ENCODE measurements at regions not wholly inside any gene's neighbourhood (a gene's known extent, or its start where the extent isn't known, plus 50 kb on each side); places are given as distances from the start of the nearest gene placed in this dataset.

GRCh38 chr7:25350041-25350440 is 121.8 kb upstream of the NPVF start:
- H3K79me2 ChIP-seq (ENCODE audit: low read length), result no peaks in the 10 kb centered on the region
- no peak overlapping the region for H2AFZ ChIP-seq (ENCODE audit: low read depth, low read length)
- peaks cover 13% of the 10 kb centered on the region for H3K27me3 ChIP-seq (ENCODE audit: low read depth, low read length)
- no peak overlapping the region for H3K9ac ChIP-seq (ENCODE audit: low read length)
- H3K27ac ChIP-seq (ENCODE audit: low read length), result no peak overlapping the region
- no peak for TF ChIP-seq EZH2phosphoT487 (IDR thresholded peaks at IDR 0.05; ENCODE audit: low read depth)
- TF ChIP-seq, protein P1, sequence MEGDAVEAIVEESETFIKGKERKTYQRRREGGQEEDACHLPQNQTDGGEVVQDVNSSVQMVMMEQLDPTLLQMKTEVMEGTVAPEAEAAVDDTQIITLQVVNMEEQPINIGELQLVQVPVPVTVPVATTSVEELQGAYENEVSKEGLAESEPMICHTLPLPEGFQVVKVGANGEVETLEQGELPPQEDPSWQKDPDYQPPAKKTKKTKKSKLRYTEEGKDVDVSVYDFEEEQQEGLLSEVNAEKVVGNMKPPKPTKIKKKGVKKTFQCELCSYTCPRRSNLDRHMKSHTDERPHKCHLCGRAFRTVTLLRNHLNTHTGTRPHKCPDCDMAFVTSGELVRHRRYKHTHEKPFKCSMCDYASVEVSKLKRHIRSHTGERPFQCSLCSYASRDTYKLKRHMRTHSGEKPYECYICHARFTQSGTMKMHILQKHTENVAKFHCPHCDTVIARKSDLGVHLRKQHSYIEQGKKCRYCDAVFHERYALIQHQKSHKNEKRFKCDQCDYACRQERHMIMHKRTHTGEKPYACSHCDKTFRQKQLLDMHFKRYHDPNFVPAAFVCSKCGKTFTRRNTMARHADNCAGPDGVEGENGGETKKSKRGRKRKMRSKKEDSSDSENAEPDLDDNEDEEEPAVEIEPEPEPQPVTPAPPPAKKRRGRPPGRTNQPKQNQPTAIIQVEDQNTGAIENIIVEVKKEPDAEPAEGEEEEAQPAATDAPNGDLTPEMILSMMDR (IDR thresholded peaks at IDR 0.05; ENCODE audit: low read depth, low read length), result no peak
- H3K4me1 ChIP-seq (ENCODE audit: low read length), result peaks cover 29% of the 10 kb centered on the region
- H3K36me3 ChIP-seq (replicated peaks; ENCODE audit: low read depth, low read length), result no peaks in the 10 kb centered on the region
- H3K4me3 ChIP-seq (ENCODE audit: low read length), result no peak overlapping the region
- H3K9me3 ChIP-seq (ENCODE audit: insufficient read depth, low read length), result no peaks in the 10 kb centered on the region
- no peak overlapping the region for H3K4me2 ChIP-seq (ENCODE audit: low read length)
- no peaks in the 10 kb centered on the region for H4K20me1 ChIP-seq (ENCODE audit: insufficient read depth, low read length)

GRCh38 chr7:25351761-25352160 is 123.5 kb upstream of the NPVF start:
- H3K27me3 ChIP-seq (ENCODE audit: low read depth, low read length), result peaks cover 4% of the 10 kb centered on the region; the same call in 1 of the 2 replicates

DNA sequence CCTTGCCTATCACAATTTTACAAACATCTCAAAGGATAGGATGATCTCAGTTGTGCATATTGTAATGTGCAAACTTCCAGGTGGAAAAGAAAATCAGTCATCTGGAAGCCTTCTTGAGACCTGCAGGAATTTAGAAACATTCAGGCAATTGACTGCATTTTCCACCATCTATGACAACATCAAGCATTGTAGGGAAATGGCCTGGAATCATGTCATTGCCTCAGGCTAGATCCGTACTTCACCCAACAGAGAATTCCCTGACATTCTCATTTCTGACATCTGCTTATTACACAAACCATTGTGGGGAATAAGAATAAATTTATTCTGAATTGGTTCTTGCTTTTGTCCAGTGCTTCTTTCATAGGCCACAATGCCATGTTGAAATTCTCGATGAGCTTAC is 124.9 kb upstream of the NPVF start:
- no peak overlapping the region; the same call in 1 of the 2 replicates for H3K27ac ChIP-seq (ENCODE audit: low read length)
- TF ChIP-seq, protein P1 (IDR thresholded peaks at IDR 0.05; ENCODE audit: low read depth, low read length), result no peak
- no peak for TF ChIP-seq EZH2phosphoT487 (IDR thresholded peaks at IDR 0.05; ENCODE audit: low read depth)
- H3K9ac ChIP-seq (ENCODE audit: low read length), result no peak overlapping the region
- H3K9me3 ChIP-seq (ENCODE audit: insufficient read depth, low read length), result no peaks in the 10 kb centered on the region
- no peaks in the 10 kb centered on the region for H3K27me3 ChIP-seq (ENCODE audit: low read depth, low read length)
- peak overlapping the region; percentile 63 for H3K4me2 ChIP-seq (ENCODE audit: low read length)
- peaks cover 25% of the 10 kb centered on the region for H3K4me1 ChIP-seq (ENCODE audit: low read length)
- H3K36me3 ChIP-seq (replicated peaks; ENCODE audit: low read depth, low read length), result no peaks in the 10 kb centered on the region
- H4K20me1 ChIP-seq (ENCODE audit: insufficient read depth, low read length), result no peaks in the 10 kb centered on the region
- H2AFZ ChIP-seq (ENCODE audit: low read depth, low read length), result no peak overlapping the region
- H3K4me3 ChIP-seq (ENCODE audit: low read length), result no peak overlapping the region
- H3K79me2 ChIP-seq (ENCODE audit: low read length), result no peaks in the 10 kb centered on the region

More at GRCh38 chr7:25351761-25352160, 123.5 kb upstream of the NPVF start:
- H3K4me1 ChIP-seq (ENCODE audit: low read length), result peaks cover 29% of the 10 kb centered on the region
- H3K79me2 ChIP-seq (ENCODE audit: low read length), result no peaks in the 10 kb centered on the region
- H4K20me1 ChIP-seq (ENCODE audit: insufficient read depth, low read length), result no peaks in the 10 kb centered on the region
- no peak overlapping the region for H3K4me2 ChIP-seq (ENCODE audit: low read length)
- H3K27ac ChIP-seq (ENCODE audit: low read length), result no peak overlapping the region
- H3K36me3 ChIP-seq (replicated peaks; ENCODE audit: low read depth, low read length), result no peaks in the 10 kb centered on the region
- H3K9me3 ChIP-seq (ENCODE audit: insufficient read depth, low read length), result no peaks in the 10 kb centered on the region
- TF ChIP-seq, protein P1 (IDR thresholded peaks at IDR 0.05; ENCODE audit: low read depth, low read length), result no peak
- no peak overlapping the region for H3K4me3 ChIP-seq (ENCODE audit: low read length)
- no peak overlapping the region for H3K9ac ChIP-seq (ENCODE audit: low read length)
- no peak overlapping the region for H2AFZ ChIP-seq (ENCODE audit: low read depth, low read length)

DNA sequence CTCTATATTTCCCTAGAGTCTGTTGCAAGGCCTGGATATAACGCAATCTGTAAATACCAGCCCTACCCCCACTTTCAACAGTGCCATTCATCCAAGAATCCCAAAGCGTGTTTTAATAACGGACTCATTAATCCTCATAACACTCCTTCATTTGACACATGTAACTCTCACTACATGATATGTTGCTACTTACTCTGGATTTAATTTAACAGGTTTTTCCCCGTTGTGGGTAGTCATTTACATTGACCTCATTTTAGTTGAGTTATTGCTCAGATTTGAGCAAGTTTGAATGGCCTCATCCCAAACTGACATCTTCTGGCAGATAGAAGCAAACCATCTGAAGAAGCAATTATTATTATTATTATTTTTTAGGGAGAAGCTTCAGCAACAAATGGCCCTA is 125.4 kb upstream of the NPVF start:
- peak overlapping the region; percentile 63 for H3K4me2 ChIP-seq (ENCODE audit: low read length)
- no peaks in the 10 kb centered on the region for H4K20me1 ChIP-seq (ENCODE audit: insufficient read depth, low read length)

More for the DNA sequence above, 125.4 kb upstream of the NPVF start:
- no peak overlapping the region for H2AFZ ChIP-seq (ENCODE audit: low read depth, low read length)
- peaks cover 25% of the 10 kb centered on the region for H3K4me1 ChIP-seq (ENCODE audit: low read length)
- no peak overlapping the region for H3K9ac ChIP-seq (ENCODE audit: low read length)
- peak overlapping the region; percentile 92 for H3K27ac ChIP-seq (ENCODE audit: low read length)
- H3K4me3 ChIP-seq (ENCODE audit: low read length), result peak overlapping the region; percentile 18; the same call in 1 of the 2 replicates
- no peaks in the 10 kb centered on the region for H3K36me3 ChIP-seq (replicated peaks; ENCODE audit: low read depth, low read length)
- no peaks in the 10 kb centered on the region for H3K27me3 ChIP-seq (ENCODE audit: low read depth, low read length)
- H3K79me2 ChIP-seq (ENCODE audit: low read length), result no peaks in the 10 kb centered on the region
- no peaks in the 10 kb centered on the region for H3K9me3 ChIP-seq (ENCODE audit: insufficient read depth, low read length)
- TF ChIP-seq, protein P1 (IDR thresholded peaks at IDR 0.05; ENCODE audit: low read depth, low read length), result peak; percentile 15; the same call in 1 of the 2 replicates
- no peak for TF ChIP-seq EZH2phosphoT487 (IDR thresholded peaks at IDR 0.05; ENCODE audit: low read depth)

All from OCI-LY3 (cell line).